ENCODE measurements at regions not wholly inside any gene's neighbourhood (a gene's known extent, or its start where the extent isn't known, plus 50 kb on each side); places are given as distances from the start of the nearest gene placed in this dataset.

- no peak for DNase-seq
Observed at GRCh38 chr4:178633263-178633662, 1191.0 kb upstream of the AGA start.

DNA sequence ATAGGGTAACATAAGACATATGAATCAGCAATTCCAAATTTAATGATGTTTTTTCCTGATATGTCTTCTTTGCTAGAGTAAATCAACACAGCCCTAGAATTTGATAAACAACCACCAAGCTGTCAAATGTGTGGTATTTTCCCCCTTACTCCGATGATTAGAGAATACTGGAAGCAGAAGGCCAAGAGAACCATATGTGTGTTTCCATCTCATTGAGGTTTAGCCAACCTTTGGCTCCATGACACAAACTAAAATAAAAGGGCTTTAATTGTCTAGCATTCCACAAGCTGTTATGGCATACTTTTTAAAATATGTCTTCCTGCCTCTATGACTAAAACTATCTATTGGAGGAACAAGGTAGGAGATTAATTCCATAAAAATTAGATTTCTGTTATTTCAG, 1222.4 kb upstream of the AGA start:
- DNase-seq: no peak

GRCh38 chr4:178665916-178666315, 1223.7 kb upstream of the AGA start:
- no peak for DNase-seq

DNA sequence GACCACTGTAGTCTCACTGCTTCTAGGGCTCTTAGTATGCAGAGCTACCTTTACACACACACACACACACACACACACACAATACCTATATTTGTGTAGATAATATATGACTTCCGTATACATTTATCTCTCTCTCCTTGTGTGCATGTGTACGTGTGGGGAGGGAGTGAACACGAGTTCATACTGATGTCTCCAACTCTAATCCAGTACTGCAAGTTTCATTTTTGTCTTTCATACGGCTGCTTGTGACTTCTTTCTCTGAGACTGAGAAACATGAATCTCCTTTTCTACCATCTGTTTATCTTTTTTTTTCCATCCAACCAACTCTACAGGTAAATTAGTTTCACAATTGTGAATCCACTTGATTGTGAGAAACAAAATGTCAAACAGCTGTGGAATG, 1229.5 kb upstream of the AGA start:
- no peak for DNase-seq

DNA sequence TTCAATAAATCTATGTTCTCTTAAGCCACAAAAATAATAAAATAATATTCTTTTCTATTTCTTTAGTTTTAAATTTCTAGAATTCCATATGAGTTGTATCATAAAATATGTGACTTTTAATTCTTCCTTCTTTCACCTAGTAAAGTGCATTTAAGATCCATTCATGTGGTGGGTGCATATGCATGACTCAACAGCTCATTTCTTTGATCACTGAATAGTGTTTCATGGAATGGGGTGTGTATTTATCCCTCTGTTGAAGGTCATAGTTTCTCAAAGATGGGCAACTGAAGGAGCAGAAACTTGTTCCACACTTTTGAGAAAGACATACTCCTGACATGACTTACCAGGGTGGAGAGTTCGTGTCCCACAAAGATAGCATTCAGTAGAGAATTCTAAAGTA, 1230.3 kb upstream of the AGA start:
- DNase-seq: no peak

GRCh38 chr4:178681871-178682270, 1239.6 kb upstream of the AGA start:
- DNase-seq: no peak

DNA sequence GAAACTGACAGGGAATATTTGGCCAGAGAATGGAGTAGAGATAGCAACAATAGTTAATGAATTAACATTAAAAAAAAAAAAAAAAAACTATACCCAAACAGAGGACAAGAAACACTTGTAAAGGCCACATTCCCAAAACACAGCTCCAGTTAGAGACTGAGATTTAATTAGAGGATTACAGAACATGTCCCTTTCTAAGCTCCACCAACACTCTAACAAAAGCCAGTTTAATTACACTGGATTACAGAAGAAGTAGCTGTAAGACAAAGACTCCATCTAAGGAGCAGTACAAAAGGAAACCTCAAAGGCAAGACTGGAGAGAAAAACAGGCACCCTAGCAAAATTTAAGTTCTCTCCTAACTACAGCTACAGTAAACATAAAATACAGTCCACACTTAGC, 1247.7 kb upstream of the AGA start:
- no peak for DNase-seq

- no peak for DNase-seq
Observed at GRCh38 chr4:178693816-178694215, 1251.6 kb upstream of the AGA start.

GRCh38 chr4:178696515-178696914, 1254.3 kb upstream of the AGA start:
- no peak for DNase-seq

DNA sequence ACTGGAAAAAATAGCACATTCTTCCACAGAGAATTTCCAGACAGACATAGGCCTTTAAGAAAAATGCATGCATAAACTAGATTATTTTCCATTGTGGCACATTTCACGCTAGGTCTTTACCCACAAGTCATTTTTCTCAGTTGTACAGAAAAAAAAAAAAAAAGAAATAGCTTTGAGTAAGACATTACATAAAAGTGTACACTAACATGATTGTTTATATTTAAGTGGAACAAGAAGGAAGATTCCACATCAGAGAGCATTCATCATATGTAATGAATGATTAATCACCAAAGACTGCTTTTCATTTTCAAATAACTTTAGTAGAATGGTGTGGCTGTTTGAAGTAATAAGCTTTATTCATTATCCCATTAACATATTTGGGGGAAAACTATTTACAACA, 1270.2 kb upstream of the AGA start:
- DNase-seq: no peak

GRCh38 chr4:178738026-178738425, 1295.8 kb upstream of the AGA start:
- no peak for DNase-seq

DNA sequence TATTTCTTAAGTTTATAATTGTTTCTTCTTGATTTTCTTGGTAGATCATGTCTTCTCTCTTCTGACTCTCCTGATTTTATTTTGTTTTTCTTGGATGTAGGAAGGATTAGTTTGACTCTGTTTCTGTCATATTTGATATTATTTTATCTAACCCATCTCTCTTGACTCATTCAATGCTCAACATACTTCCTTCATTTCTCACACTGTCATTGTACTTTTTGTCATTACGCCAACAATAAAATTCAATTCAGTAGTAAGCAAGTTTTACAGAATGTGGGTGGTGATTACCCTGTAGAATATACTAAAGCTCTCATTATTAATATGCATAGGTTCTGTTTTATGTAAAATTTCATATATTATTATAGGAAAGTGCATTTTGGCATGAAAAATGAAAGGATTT, 1303.0 kb upstream of the AGA start:
- DNase-seq: no peak

- DNase-seq: no peak
Observed at GRCh38 chr4:178752954-178753525, 1310.8 kb upstream of the AGA start.

DNA sequence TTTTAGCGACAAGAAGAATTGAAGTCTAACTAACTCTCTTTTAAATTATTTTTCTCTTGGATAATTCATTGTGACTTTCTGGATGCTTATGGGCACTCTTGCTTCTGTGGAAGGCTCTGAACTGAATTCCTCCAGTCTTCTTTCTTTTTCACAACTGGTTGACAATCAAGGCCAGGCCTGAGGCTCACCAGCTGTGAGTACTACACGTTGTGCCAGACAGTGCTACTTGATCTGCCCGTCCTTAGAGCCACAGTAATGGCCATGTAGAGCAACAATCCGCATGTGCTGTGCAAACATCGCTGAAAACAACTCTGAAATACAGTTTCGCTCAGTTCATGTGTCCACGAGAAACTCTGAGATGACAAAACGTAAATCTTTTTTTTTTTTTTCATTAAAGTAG, 1336.3 kb upstream of the AGA start:
- no peak for DNase-seq

GRCh38 chr4:178781779-178782178, 1339.5 kb upstream of the AGA start:
- no peak for DNase-seq

DNA sequence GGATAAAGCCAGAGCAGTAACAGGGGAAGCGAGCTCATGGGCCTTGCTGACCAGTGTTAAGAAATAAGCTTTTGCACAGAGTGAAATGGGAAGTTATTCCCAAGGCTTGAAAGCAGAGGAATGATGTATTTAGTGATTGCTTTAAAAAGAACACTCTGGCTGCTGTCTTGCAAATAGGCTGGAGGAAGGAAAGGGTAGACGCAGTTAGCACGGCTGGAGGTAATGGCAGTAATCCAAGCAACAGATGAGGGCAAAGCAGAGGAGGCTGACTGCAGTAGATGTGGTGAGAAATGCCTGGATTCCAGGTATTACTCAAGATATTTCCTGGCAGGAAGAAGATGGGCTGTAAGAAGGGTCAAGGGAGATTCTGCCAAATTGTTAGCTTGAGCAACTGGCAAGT, 1342.3 kb upstream of the AGA start:
- DNase-seq: no peak

- DNase-seq: no peak
Observed at GRCh38 chr4:178789279-178789678, 1347.0 kb upstream of the AGA start.

DNA sequence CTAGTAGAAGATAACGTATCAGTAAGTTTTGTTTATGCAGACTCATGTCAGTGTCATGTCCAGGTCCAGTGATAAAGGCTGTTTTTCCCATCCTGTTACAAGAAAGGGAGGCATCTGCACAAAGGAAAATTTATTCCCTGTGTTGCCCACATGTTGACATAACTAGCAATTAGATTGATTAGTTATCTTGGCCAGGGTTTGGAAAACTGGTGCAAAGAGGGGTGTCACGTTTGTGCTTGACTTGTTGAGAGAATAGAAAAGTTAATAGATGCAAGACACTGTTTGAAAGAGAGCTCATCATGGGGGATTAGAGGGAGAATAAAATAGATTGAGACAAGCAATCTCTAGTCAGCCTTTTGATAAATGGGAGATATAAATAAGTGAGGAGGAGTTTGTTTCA, 1357.0 kb upstream of the AGA start:
- no peak for DNase-seq

- no peak for DNase-seq
Observed at GRCh38 chr4:178808106-178808505, 1365.9 kb upstream of the AGA start.

GRCh38 chr4:178809921-178810320, 1367.7 kb upstream of the AGA start:
- DNase-seq: no peak

DNA sequence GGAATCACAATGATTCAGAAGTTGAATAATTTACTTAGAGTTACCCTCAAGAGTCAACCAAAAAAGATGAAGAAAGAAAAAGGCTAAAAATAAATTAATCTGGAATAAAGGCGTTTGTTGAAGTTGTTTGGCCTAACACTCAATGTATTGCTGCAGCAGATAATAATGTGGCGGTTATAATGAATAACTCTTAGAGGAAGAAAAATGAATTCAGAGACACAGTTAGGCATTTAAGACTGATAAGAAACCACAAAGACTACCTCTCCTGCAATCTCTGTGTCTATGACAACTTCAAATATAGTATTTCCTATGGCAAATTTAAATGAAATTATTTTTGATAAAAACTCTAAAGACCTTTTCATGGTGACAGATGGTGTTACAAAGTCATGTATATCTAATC, 1369.1 kb upstream of the AGA start:
- DNase-seq: no peak

- no peak for DNase-seq
Observed at GRCh38 chr4:178812866-178813265, 1370.6 kb upstream of the AGA start.

DNA sequence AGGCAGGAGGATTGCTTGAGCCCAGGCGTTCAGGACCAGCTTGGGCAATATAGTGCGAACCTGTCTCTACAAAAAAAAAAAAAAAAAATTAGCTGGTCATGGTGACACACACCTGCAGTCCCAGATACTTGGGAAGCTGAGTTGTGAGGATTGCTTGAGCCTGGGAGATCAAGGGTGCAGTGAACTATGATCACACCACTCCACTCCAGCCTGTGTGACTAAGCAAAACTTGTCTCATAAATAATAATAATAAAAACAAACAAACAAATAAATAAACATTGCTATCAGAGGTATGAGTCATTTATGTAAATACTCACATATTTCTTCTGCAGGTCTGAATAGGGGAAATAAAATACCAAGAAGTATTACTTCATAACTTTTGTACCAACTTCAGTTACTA, 1372.7 kb upstream of the AGA start:
- no peak for DNase-seq

DNA sequence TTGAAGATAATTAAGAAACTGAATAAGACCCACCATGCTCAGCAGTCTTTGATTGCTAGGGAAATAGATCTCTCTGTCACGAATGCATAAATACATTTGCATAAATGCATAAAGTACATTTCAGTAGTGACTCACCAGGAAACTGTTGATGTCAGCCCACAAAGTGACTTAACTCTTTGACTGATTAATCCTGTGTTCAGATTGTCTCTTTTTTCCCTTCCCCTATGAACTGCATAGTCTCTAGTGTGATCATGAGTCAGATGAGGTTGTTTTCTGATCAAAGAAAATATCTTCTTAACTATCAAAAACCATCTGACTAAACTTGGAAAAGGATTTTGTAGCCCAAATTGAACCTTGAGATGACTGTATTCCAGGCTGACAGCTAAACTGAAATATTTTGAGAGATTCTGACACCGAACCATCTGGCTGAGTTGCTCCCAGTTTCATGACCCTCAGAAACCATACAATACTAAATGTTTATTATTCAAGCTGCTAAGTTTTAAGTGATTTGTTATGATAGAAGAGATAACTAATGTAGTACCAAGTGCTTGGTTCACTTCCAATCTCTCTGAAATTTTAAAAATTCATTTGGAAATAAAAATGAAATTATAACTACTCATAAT, 1381.5 kb upstream of the AGA start:
- no peak for DNase-seq

DNA sequence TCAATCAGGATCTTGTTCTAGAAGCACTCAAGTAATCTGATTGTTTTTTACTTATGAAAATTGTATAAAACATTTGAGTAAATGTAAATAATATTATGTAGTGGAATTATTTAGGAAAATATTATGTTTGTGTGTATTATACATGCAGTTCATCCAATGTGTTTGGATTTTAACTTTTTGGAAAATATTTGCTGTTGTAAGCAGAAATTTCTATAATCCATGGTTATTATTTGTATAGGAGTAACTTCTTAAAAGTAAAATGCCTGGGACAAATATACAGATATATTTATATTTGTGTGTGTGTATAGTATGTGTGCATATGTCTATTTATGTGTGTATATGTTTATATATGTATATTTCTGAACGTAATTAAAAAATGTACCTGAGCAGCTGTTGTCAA, 1394.6 kb upstream of the AGA start:
- DNase-seq: no peak

DNA sequence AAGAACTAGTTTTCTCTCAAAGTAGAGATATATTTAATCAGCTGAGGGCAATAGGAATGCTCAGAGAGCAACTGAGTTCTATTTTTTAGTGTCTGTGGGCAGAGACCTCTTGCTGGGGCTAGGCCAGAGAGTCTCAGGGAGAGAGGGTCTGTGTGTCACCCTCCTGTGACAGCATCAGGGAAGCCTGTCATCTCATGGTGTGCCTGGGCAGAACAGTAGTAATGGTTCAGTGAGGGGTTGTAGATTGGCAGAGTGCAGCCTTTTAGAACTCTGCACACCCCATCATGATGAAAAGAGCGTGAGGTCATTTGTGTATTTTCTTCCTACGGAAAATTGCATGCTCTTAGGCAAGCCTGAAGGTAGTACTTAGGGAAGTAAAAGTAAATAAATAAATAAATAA, 1396.5 kb upstream of the AGA start:
- no peak for DNase-seq

Data from activated CD4-positive, alpha-beta T cell treated with anti-CD3 and anti-CD28 coated beads for 1 hour (primary cell).